ENCODE measurements at regions not wholly inside any gene's neighbourhood (a gene's known extent, or its start where the extent isn't known, plus 50 kb on each side); places are given as distances from the start of the nearest gene placed in this dataset.

- in situ Hi-C loops (cut with HindIII; ENCODE audit: low pct_unique_long_range_greater_than_20kb, low sequenced_read_pairs), result no loop called here
- Histone ChIP-seq H3K4me3 (ENCODE audit: low read depth in 2 of 2, low read length in 2 of 2) (no peak overlapping the region), H3K27me3 (ENCODE audit: control insufficient read depth, insufficient read depth, low read length) (no peaks in the 10 kb centered on the region; the same call in 1 of the 2 replicates), H3K27ac (ENCODE audit: low read length) (no peak overlapping the region), H3K4me1 (ENCODE audit: control insufficient read depth, insufficient read depth, low read length) (no peaks in the 10 kb centered on the region), H3K36me3 (ENCODE audit: control insufficient read depth, insufficient read depth, low read length) (no peaks in the 10 kb centered on the region), H3K9me3 (ENCODE audit: control insufficient read depth, insufficient read depth, low read depth, low read length) (no peaks in the 10 kb centered on the region)
- DNase-seq (ENCODE audit: low read depth, low spot score), result no peak
- TF ChIP-seq POLR2AphosphoS5 (IDR thresholded peaks at IDR 0.05; ENCODE audit: low read depth, low read length) (no peak), SIN3A (IDR thresholded peaks at IDR 0.05; ENCODE audit: borderline replicate concordance, insufficient read depth, low read depth, low read length) (no peak)
- POLR2A ChIA-PET, result no interaction called here
- CTCF ChIA-PET, result no interaction called here
- BruUV-seq (replicated peaks), result no TSS peak
- intact Hi-C loops (cut with micrococcal nuclease; ENCODE audit: unreplicated experiment), result no loop called here
- ATAC-seq, result no peak
Measured at GRCh38 chr18:10352671-10353070, 101.8 kb upstream of the APCDD1 start.

- ATAC-seq (no peak), DNase-seq (ENCODE audit: low read depth, low spot score) (no peak)
- Histone ChIP-seq H3K27me3 (ENCODE audit: control insufficient read depth, insufficient read depth, low read length) (no peaks in the 10 kb centered on the region; the same call in 1 of the 2 replicates), H3K9me3 (ENCODE audit: control insufficient read depth, insufficient read depth, low read depth, low read length) (no peaks in the 10 kb centered on the region), H3K4me1 (ENCODE audit: control insufficient read depth, insufficient read depth, low read length) (no peaks in the 10 kb centered on the region), H3K36me3 (ENCODE audit: control insufficient read depth, insufficient read depth, low read length) (no peaks in the 10 kb centered on the region), H3K4me3 (ENCODE audit: low read depth in 2 of 2, low read length in 2 of 2) (no peak overlapping the region), H3K27ac (ENCODE audit: low read length) (no peak overlapping the region)
- intact Hi-C loops (cut with micrococcal nuclease; ENCODE audit: unreplicated experiment) (no loop called here), in situ Hi-C loops (cut with HindIII; ENCODE audit: low pct_unique_long_range_greater_than_20kb, low sequenced_read_pairs) (no loop called here)
- POLR2A ChIA-PET, result no interaction called here
- no TSS peak for BruUV-seq (replicated peaks)
- no peak for TF ChIP-seq POLR2AphosphoS5 (IDR thresholded peaks at IDR 0.05; ENCODE audit: low read depth, low read length)
- no peak for TF ChIP-seq REST (IDR thresholded peaks at IDR 0.05; ENCODE audit: insufficient read depth in 1 of 2, low read depth in 2 of 2, low read length in 1 of 2)
- no peak for TF ChIP-seq TCF7L2 (IDR thresholded peaks at IDR 0.05; ENCODE audit: low read depth, low read length)
- TF ChIP-seq SIN3A (IDR thresholded peaks at IDR 0.05; ENCODE audit: borderline replicate concordance, insufficient read depth, low read depth, low read length), result no peak
- no peak for TF ChIP-seq CTCF (IDR thresholded peaks at IDR 0.05)
- CTCF ChIA-PET, result no interaction called here
Measured at GRCh38 chr18:10353791-10354190, 100.6 kb upstream of the APCDD1 start.

- no peak for ATAC-seq
- Histone ChIP-seq H3K4me3 (ENCODE audit: low read depth in 2 of 2, low read length in 2 of 2) (no peak overlapping the region), H3K27ac (ENCODE audit: low read length) (no peak overlapping the region), H3K27me3 (ENCODE audit: control insufficient read depth, insufficient read depth, low read length) (no peaks in the 10 kb centered on the region; the same call in 1 of the 2 replicates), H3K4me1 (ENCODE audit: control insufficient read depth, insufficient read depth, low read length) (no peaks in the 10 kb centered on the region), H3K36me3 (ENCODE audit: control insufficient read depth, insufficient read depth, low read length) (no peaks in the 10 kb centered on the region), H3K9me3 (ENCODE audit: control insufficient read depth, insufficient read depth, low read depth, low read length) (no peaks in the 10 kb centered on the region)
- no peak for TF ChIP-seq REST (IDR thresholded peaks at IDR 0.05; ENCODE audit: insufficient read depth in 1 of 2, low read depth in 2 of 2, low read length in 1 of 2)
- TF ChIP-seq CTCF (IDR thresholded peaks at IDR 0.05), result no peak
- no peak for TF ChIP-seq SIN3A (IDR thresholded peaks at IDR 0.05; ENCODE audit: borderline replicate concordance, insufficient read depth, low read depth, low read length)
- no peak for TF ChIP-seq TCF7L2 (IDR thresholded peaks at IDR 0.05; ENCODE audit: low read depth, low read length)
- no peak for TF ChIP-seq POLR2AphosphoS5 (IDR thresholded peaks at IDR 0.05; ENCODE audit: low read depth, low read length)
- DNase-seq (ENCODE audit: low read depth, low spot score), result no peak
- POLR2A ChIA-PET, result no interaction called here
- CTCF ChIA-PET, result no interaction called here
- in situ Hi-C loops (cut with HindIII; ENCODE audit: low pct_unique_long_range_greater_than_20kb, low sequenced_read_pairs) (no loop called here), intact Hi-C loops (cut with micrococcal nuclease; ENCODE audit: unreplicated experiment) (no loop called here)
- no TSS peak for BruUV-seq (replicated peaks)
Measured at GRCh38 chr18:10354241-10354811, 100.1 kb upstream of the APCDD1 start.

All from Panc1 (cell line).